ENCODE measurements at regions not wholly inside any gene's neighbourhood (a gene's known extent, or its start where the extent isn't known, plus 50 kb on each side); places are given as distances from the start of the nearest gene placed in this dataset.

DNA sequence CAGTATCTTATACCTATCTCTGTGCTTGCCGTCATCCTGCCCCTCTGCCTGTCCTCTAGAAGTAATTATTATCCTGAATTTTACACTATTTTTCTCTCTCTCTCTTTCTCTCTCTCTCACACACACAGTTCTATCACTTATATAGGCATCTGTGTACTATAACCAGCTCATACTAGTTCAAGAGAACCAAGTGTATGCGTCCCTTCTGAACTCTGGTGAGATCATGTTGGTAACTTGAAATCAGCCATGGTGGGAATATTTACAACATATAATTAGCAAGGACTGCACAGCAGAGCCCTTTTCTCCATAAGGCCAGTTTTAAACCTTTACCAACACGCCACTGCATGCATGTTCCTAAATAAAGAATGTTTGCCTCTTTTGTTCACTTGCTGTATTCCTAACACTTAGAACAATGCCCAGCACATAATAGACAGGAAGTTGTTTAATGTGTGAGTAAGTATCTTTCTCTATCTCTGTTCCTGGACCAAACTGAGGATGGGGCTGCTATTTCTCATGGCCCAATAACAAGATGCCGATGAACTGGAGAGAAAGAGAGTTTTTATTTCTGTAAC is 51.1 kb upstream of the IL21 start:
- peak; percentile 70 for DNase-seq (ENCODE audit: low read depth)
- no peak overlapping the region for H3K4me3 ChIP-seq (ENCODE audit: low read length)
- TF ChIP-seq, protein P1, sequence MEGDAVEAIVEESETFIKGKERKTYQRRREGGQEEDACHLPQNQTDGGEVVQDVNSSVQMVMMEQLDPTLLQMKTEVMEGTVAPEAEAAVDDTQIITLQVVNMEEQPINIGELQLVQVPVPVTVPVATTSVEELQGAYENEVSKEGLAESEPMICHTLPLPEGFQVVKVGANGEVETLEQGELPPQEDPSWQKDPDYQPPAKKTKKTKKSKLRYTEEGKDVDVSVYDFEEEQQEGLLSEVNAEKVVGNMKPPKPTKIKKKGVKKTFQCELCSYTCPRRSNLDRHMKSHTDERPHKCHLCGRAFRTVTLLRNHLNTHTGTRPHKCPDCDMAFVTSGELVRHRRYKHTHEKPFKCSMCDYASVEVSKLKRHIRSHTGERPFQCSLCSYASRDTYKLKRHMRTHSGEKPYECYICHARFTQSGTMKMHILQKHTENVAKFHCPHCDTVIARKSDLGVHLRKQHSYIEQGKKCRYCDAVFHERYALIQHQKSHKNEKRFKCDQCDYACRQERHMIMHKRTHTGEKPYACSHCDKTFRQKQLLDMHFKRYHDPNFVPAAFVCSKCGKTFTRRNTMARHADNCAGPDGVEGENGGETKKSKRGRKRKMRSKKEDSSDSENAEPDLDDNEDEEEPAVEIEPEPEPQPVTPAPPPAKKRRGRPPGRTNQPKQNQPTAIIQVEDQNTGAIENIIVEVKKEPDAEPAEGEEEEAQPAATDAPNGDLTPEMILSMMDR (IDR thresholded peaks at IDR 0.05; ENCODE audit: insufficient read depth, low read depth, low read length, missing control alignments): no peak

DNA sequence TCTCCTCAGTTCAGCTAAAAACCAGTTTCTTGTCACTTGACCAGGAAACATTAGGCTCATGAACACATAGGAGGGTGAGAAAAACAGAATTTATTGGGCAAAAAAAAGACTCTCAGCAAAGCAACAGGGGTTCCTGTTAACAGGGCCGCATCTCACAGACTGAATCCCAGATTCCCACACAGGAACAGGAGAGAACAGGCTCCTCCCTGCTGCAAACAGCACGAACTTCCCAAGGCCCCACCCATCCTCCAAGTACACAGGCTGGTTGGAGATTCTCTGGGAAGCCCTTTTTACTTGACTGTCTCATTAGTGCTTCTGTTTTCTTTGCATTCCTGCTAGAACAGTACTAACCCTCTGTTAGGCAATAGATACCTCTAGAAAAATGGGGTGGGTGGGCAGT is 52.4 kb upstream of the IL21 start:
- peak; percentile 29 for DNase-seq (ENCODE audit: low read depth)
- TF ChIP-seq, protein P1 (IDR thresholded peaks at IDR 0.05; ENCODE audit: insufficient read depth, low read depth, low read length, missing control alignments): no peak
- no peak overlapping the region for H3K4me3 ChIP-seq (ENCODE audit: low read length)

DNA sequence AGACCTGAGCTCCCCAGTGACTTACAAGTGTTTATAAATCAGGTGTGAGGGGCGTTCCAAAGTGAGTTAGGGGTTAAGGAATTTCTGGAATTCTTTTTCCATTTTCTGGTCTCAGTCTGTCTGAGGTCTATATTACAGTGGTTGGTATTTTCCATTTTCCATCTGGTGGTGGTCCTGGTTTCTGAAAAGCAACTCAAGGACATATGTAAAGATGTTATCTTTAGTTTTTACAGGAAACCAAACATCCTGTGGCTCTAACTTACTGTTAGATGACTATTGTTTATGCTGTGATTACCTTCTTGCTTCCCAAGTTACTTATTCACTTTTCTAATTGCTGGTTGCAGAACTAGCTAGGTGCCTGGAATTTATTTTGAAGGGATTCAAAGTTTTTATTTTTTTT is 53.5 kb upstream of the IL21 start:
- TF ChIP-seq, protein P1 (IDR thresholded peaks at IDR 0.05; ENCODE audit: insufficient read depth, low read depth, low read length, missing control alignments): no peak
- DNase-seq (ENCODE audit: low read depth): no peak
- H3K4me3 ChIP-seq (ENCODE audit: low read length): no peak overlapping the region

DNA sequence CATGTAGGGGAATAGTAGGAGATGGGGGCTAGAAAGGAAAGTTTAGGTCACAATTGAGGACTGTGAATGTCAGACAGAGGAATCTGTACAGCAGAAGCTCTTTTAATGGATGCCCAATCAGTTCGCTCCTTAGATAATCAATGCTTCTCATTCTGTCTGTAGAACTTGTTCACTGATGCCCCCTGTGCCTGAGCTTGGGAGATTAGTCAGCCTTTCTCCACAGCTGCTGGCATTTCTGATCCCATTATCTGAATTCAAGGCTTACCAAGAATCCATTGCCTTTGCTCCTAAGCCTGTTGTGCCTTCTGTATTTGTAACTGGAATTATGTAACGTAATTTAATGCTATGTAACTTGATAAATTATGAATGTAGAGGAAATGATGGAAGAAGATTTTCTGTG is 53.2 kb upstream of the BBS12 start:
- TF ChIP-seq, protein P1 (IDR thresholded peaks at IDR 0.05; ENCODE audit: insufficient read depth, low read depth, low read length, missing control alignments): no peak
- H3K4me3 ChIP-seq (ENCODE audit: low read length): no peak overlapping the region
- DNase-seq (ENCODE audit: low read depth): no peak

DNA sequence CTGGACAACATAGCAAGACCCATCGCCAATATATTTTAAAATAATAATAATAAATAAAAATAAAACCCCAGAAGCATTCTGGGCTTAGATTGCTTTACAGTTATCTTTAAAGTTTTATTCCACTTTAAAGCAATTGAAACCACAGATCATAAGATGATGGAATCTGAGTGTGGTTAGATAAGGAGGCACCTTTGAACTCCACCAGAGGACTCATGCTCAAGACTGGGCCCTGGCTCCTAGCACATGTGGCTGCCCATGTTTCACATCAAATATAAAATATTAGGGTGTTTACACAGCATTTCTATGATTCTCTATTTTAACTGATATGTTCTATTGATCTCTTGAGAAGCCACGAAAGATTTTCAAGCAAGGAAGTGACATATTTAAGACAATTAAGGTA is 52.6 kb upstream of the BBS12 start:
- TF ChIP-seq, protein P1 (IDR thresholded peaks at IDR 0.05; ENCODE audit: insufficient read depth, low read depth, low read length, missing control alignments): no peak
- DNase-seq (ENCODE audit: low read depth): no peak
- no peak overlapping the region for H3K4me3 ChIP-seq (ENCODE audit: low read length)

DNA sequence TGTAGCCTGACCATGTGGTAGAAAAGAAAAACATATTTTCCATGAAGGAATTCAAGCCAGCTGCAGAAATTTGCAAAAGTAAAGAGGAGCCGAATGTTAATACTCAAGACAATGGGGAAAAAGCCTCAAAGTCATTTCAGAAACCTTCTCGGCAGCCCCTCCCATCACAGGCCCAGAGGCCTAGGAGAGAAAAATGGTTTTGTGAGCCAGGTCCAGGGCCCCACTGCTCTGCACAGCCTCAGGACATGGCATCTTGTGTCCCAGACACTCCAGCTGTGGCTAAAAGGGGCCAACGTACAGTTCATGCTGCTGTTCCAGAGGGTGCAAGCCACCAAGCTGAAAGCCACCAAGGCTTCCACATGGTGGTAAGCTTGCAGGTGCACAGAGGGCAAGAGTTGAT is 50.9 kb upstream of the BBS12 start:
- TF ChIP-seq, protein P1 (IDR thresholded peaks at IDR 0.05; ENCODE audit: insufficient read depth, low read depth, low read length, missing control alignments): no peak
- no peak for DNase-seq (ENCODE audit: low read depth)
- H3K4me3 ChIP-seq (ENCODE audit: low read length): no peak overlapping the region

Data from epithelial cell of esophagus (primary cell).